ENCODE measurements at regions not wholly inside any gene's neighbourhood (a gene's known extent, or its start where the extent isn't known, plus 50 kb on each side); places are given as distances from the start of the nearest gene placed in this dataset.
"Not testable (repeated sequence)": the region's sequence is repeated elsewhere in the genome, so short reads cannot be mapped to it uniquely, and the experiment has no call there.

GRCh38 chr2:209086761-209087160 is 337.1 kb upstream of the MAP2 start:
- no peak for DNase-seq

GRCh38 chr2:209091056-209091455 is 332.8 kb upstream of the MAP2 start:
- DNase-seq: no peak

GRCh38 chr2:209094221-209094620 is 329.6 kb upstream of the MAP2 start:
- no peak for DNase-seq

GRCh38 chr2:209095432-209095831 is 328.4 kb upstream of the MAP2 start:
- DNase-seq: no peak

- DNase-seq: no peak
Observed at GRCh38 chr2:209097168-209097567, 326.7 kb upstream of the MAP2 start.

- no peak for DNase-seq
Observed at GRCh38 chr2:209102319-209102718, 321.5 kb upstream of the MAP2 start.

- no peak for DNase-seq
Observed at GRCh38 chr2:209113026-209113425, 310.8 kb upstream of the MAP2 start.

GRCh38 chr2:209114588-209115240 is 309.1 kb upstream of the MAP2 start:
- DNase-seq: no peak

GRCh38 chr2:209121691-209122090 is 302.2 kb upstream of the MAP2 start:
- no peak for DNase-seq

GRCh38 chr2:209125291-209125690 is 298.6 kb upstream of the MAP2 start:
- DNase-seq: no peak

- no peak for DNase-seq
Observed at GRCh38 chr2:209138079-209138478, 285.8 kb upstream of the MAP2 start.

GRCh38 chr2:209141142-209141541 is 282.7 kb upstream of the MAP2 start:
- DNase-seq: no peak

GRCh38 chr2:209141818-209142217 is 282.0 kb upstream of the MAP2 start:
- no peak for DNase-seq

GRCh38 chr2:209145220-209145691 is 278.6 kb upstream of the MAP2 start:
- not testable (repeated sequence) for DNase-seq

GRCh38 chr2:209145941-209146681 is 277.7 kb upstream of the MAP2 start:
- DNase-seq: no peak

GRCh38 chr2:209146682-209147320 is 277.0 kb upstream of the MAP2 start:
- DNase-seq: no peak

GRCh38 chr2:209147981-209148380 is 275.9 kb upstream of the MAP2 start:
- no peak for DNase-seq

- no peak for DNase-seq
Observed at GRCh38 chr2:209160800-209161588, 262.9 kb upstream of the MAP2 start.

GRCh38 chr2:209162129-209162528 is 261.7 kb upstream of the MAP2 start:
- no peak for DNase-seq

- no peak for DNase-seq
Observed at GRCh38 chr2:209181984-209182383, 241.9 kb upstream of the MAP2 start.

GRCh38 chr2:209186886-209187285 is 237.0 kb upstream of the MAP2 start:
- DNase-seq: not testable (repeated sequence)

- DNase-seq: no peak
Observed at GRCh38 chr2:209189893-209190292, 234.0 kb upstream of the MAP2 start.

- DNase-seq: no peak
Observed at GRCh38 chr2:209191139-209191538, 232.7 kb upstream of the MAP2 start.
